Breast epithelium (tissue), 4 donors: ENCODE measurements at regions not wholly inside any gene's neighbourhood (a gene's known extent, or its start where the extent isn't known, plus 50 kb on each side); places are given as distances from the start of the nearest gene placed in this dataset.

Experiments
- DNase-seq, 2 donors: peaks; one replicate each; pipeline ENCODE4 v3.0.0-alpha.2; 2019; ENCODE audit warnings: low spot score in 2 of 2
- H3K27ac ChIP-seq, 2 donors: fragments of 200-600 bp; sonication (generic) in 1 of 2; one replicate each; pipeline ENCODE4 v1.5.1; 2016 to 2019; ENCODE audit warnings: mild to moderate bottlenecking in 1 of 2
- H3K27me3 ChIP-seq, 2 donors: fragments of 200-600 bp; sonication (generic) in 1 of 2; one replicate each; pipeline versions ENCODE4 v1.5.1 to v1.6.0; 2017 to 2019; ENCODE audit warnings: control low read depth in 1 of 2, mild to moderate bottlenecking in 1 of 2
- H3K36me3 ChIP-seq: fragments of 200-600 bp; one replicate; pipeline ENCODE4 v1.5.1; 2019
- H3K4me1 ChIP-seq, 2 donors: fragments of 200-600 bp; sonication (generic); one replicate each; pipeline ENCODE4 v1.5.1; 2016 to 2019; ENCODE audit warnings: control low read depth in 1 of 2
- H3K4me3 ChIP-seq, 3 donors: fragments of 200-600 bp; sonication (generic); 1 replicate in 2 of 3; 2 replicates in 1 of 3; pipeline ENCODE4 v1.5.1; 2016 to 2019; ENCODE audit warnings: mild to moderate bottlenecking in 3 of 3, moderate library complexity in 2 of 3
- H3K9me3 ChIP-seq, 2 donors: fragments of 200-600 bp; sonication (generic) in 1 of 2; one replicate each; pipeline ENCODE4 v1.5.1; 2016 to 2019; ENCODE audit warnings: control low read depth in 1 of 2
- CTCF ChIP-seq, 3 donors: fragments of 450-650 bp; IDR thresholded peaks; one replicate each; pipeline ENCODE4 v1.5.1; 2016 to 2017; ENCODE audit warnings: antibody characterized with exemption in 3 of 3, mild to moderate bottlenecking in 3 of 3, moderate library complexity in 3 of 3
- POLR2A ChIP-seq: fragments of 450-650 bp; IDR thresholded peaks from one replicate; pipeline ENCODE4 v1.6.1; 2016; ENCODE audit warnings: antibody characterized with exemption, mild to moderate bottlenecking, moderate library complexity
- POLR2AphosphoS5 ChIP-seq, 3 donors: sonication (generic); formaldehyde crosslinking; IDR thresholded peaks; one replicate each; pipeline ENCODE4 v1.6.1; 2017; ENCODE audit warnings: antibody characterized with exemption in 3 of 3
- intact Hi-C: fragments of 100-400 bp; cut with DNase I; formaldehyde crosslinking; loops from one replicate; pipeline ENCODE4 v1.15.1; 2023; ENCODE audit warnings: low total_unique reads

DNA sequence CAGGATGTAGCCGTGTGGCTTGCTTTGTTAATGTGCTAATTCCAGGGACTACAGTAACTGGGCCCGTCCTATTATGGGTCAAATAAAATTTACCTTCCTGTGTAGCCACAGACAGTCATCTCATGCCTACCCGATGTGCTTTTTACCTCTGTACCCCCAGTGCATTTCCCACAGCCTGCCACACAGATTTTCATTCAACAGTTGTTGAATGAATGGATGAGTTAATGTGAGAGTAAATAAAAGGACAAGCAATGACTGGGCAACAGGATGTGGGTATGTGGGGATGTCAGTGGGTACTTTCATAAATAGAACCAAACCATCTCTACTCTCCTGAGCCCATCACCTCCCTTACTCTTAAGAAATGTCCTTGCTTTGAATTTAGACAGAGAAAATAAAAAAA lies 441.2 kb upstream of the ZNF462 start:
- Histone ChIP-seq H3K27me3 (no peaks in the 10 kb centered on the region), H3K27ac (no peak overlapping the region), H3K4me3 (no peak overlapping the region), H3K9me3 (no peaks in the 10 kb centered on the region), H3K36me3 (no peaks in the 10 kb centered on the region), H3K4me1 (no peaks in the 10 kb centered on the region)
- DNase-seq = no peak
- TF ChIP-seq CTCF (IDR thresholded peaks at IDR 0.05) = no peak
- no peak for TF ChIP-seq POLR2AphosphoS5 (IDR thresholded peaks at IDR 0.05)
- no peak for TF ChIP-seq POLR2A
- intact Hi-C loops = no loop called here

DNA sequence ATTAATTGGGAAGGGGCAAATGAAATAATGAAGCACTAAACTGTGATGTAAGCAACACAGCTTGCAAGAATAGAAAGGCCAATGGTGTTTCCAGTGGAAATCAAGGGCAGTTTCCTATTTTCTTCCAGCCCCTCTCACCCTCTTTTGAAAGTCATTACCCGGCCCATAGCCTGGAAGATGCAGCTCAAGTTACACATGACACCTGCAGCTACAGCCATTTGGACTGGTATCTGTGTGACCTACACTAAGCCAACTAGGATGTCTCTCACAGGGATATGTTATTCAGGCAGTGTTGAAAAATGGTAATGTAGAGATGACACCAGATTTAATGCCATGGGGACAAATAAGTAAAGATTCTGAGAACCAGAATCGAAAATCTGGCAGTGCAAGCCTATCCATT lies 439.4 kb upstream of the ZNF462 start:
- TF ChIP-seq POLR2AphosphoS5 (IDR thresholded peaks at IDR 0.05) (no peak), CTCF (IDR thresholded peaks at IDR 0.05) (no peak), POLR2A (no peak)
- intact Hi-C loops = no loop called here

DNA sequence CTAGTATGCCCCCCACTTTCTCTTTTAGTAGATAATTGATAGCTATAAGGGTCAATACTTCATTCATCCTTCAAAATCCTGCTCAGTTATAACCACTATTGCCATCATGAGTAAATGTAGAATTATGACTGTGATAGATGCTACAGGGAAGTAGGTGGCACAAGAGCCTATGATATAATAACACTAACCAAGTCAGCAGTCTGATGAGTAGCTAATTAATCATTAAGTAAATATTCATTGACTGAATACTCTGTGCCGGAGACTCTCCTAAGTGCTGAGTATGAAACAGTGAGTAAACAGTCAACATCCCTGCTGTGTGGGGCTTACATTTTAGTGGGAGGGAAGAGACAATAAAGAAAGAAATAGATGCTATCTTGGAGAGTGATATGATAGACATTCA lies 430.3 kb upstream of the ZNF462 start:
- intact Hi-C loops = no loop called here
- Histone ChIP-seq H3K4me1 (no peaks in the 10 kb centered on the region), H3K4me3 (no peak overlapping the region), H3K27me3 (no peaks in the 10 kb centered on the region), H3K9me3 (no peaks in the 10 kb centered on the region), H3K27ac (no peak overlapping the region), H3K36me3 (no peaks in the 10 kb centered on the region)
- no peak for TF ChIP-seq CTCF (IDR thresholded peaks at IDR 0.05)
- DNase-seq = no peak

More for the DNA sequence above, 439.4 kb upstream of the ZNF462 start:
- Histone ChIP-seq H3K27me3 (no peaks in the 10 kb centered on the region), H3K4me1 (no peaks in the 10 kb centered on the region), H3K4me3 (no peak overlapping the region), H3K9me3 (no peaks in the 10 kb centered on the region), H3K36me3 (no peaks in the 10 kb centered on the region), H3K27ac (no peak overlapping the region)
- DNase-seq = no peak

DNA sequence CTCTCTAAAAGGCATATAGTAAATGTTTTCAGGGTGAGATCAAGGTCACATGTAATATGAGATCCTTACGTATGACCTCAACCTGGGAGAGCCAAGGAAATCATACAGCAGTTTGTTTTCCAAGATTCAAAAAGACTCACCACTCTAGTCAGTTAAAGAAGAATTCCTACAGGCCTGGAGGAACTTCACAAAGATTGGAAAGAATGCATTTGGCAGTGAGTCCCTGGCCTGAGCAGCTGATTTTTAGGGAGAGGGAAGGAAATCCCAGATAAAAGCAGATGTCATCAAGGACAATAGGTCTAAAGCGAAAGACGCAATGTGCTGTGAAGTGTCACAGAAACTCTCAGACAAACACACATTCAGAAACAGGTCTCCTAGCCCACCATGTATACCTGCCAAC lies 424.0 kb upstream of the ZNF462 start:
- intact Hi-C loops = no loop called here
- no peaks in the 10 kb centered on the region for H3K4me1 ChIP-seq
- TF ChIP-seq POLR2AphosphoS5 (IDR thresholded peaks at IDR 0.05) = no peak
- no peak for TF ChIP-seq CTCF (IDR thresholded peaks at IDR 0.05)
- TF ChIP-seq POLR2A = no peak
- H3K36me3 ChIP-seq = no peaks in the 10 kb centered on the region
- no peaks in the 10 kb centered on the region for H3K27me3 ChIP-seq
- H3K27ac ChIP-seq = no peak overlapping the region
- no peak for DNase-seq
- H3K9me3 ChIP-seq = no peaks in the 10 kb centered on the region
- no peak overlapping the region for H3K4me3 ChIP-seq

DNA sequence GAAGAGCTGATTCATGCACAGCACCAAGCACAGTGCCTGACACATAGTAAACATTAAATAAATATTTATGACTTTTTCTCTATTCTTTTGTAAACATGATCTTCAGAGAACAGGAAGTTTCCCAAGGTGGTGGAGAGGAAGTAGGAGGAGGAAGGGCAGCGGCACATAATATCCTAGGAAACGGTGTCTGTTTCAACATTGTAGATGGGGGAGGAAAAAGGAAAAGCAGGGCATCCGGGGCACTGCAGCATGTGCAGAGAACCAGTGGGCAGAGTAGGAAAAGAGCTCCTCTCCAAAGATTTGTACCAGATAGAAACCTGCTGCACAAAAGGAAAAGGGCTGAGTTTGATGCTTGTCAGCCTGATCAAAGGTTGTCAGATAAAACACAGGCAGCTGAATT lies 421.7 kb upstream of the ZNF462 start:
- no peak overlapping the region for H3K4me3 ChIP-seq
- no peaks in the 10 kb centered on the region for H3K27me3 ChIP-seq
- no peaks in the 10 kb centered on the region for H3K4me1 ChIP-seq
- intact Hi-C loops = loop anchor here (10.0 kb wide), 1 partner anchor 514 kb away; no protein-coding TSS in a partner anchor
- H3K27ac ChIP-seq = no peak overlapping the region
- DNase-seq = no peak
- no peaks in the 10 kb centered on the region for H3K9me3 ChIP-seq
- no peak for TF ChIP-seq CTCF (IDR thresholded peaks at IDR 0.05)
- TF ChIP-seq POLR2A = no peak
- TF ChIP-seq POLR2AphosphoS5 (IDR thresholded peaks at IDR 0.05) = no peak
- H3K36me3 ChIP-seq = no peaks in the 10 kb centered on the region
